Heart left ventricle (tissue), 16 donors: ENCODE measurements at regions not wholly inside any gene's neighbourhood (a gene's known extent, or its start where the extent isn't known, plus 50 kb on each side); places are given as distances from the start of the nearest gene placed in this dataset.

Experiments
- ATAC-seq, 4 donors: fragments of 200-7000 bp; cut with Tn5 transposase; one replicate each; pipeline ENCODE4 v1.9.1; 2020 to 2022; ENCODE audit warnings: moderate library complexity in 4 of 4, mild to moderate bottlenecking in 3 of 4, moderate number of reproducible peaks in 1 of 4
- DNase-seq, 5 donors: peaks; one replicate each; pipeline ENCODE4 v3.0.0-alpha.2; 2020
- H3K27ac ChIP-seq, 12 donors: fragments of 200-600 bp; sonication (generic) in 4 of 12; one replicate each; pipeline versions ENCODE4 v1.5.0 to v1.8.0; 2016 to 2022; ENCODE audit warnings: mild to moderate bottlenecking in 2 of 12
- H3K27me3 ChIP-seq, 9 donors: fragments of 200-600 bp; sonication (generic) in 2 of 9; one replicate each; pipeline versions ENCODE4 v1.5.1 to v1.8.0; 2016 to 2022; ENCODE audit warnings: mild to moderate bottlenecking in 3 of 9
- H3K36me3 ChIP-seq, 9 donors: fragments of 200-600 bp; sonication (generic) in 2 of 9; one replicate each; pipeline versions ENCODE4 v1.5.0 to v1.8.0; 2018 to 2022; ENCODE audit warnings: mild to moderate bottlenecking in 2 of 9
- H3K4me1 ChIP-seq, 12 donors: fragments of 200-600 bp; sonication (generic) in 4 of 12; one replicate each; pipeline versions ENCODE4 v1.5.0 to v1.8.0; 2016 to 2022; ENCODE audit warnings: mild to moderate bottlenecking in 3 of 12
- H3K4me3 ChIP-seq, 12 donors: fragments of 200-600 bp; sonication (generic) in 4 of 12; one replicate each; pipeline versions ENCODE4 v1.5.0 to v1.8.0; 2017 to 2022; ENCODE audit warnings: mild to moderate bottlenecking in 9 of 12, moderate library complexity in 4 of 12
- H3K9me3 ChIP-seq, 12 donors: fragments of 200-600 bp; sonication (generic) in 4 of 12; one replicate each; pipeline versions ENCODE4 v1.5.0 to v1.8.0; 2016 to 2022; ENCODE audit warnings: mild to moderate bottlenecking in 1 of 12
- CTCF ChIP-seq, 12 donors: fragments of 200-600 bp; sonication (generic) in 4 of 12; IDR thresholded peaks; one replicate each; pipeline versions ENCODE4 v1.5.0 to v1.8.0; 2018 to 2022; ENCODE audit warnings: antibody characterized with exemption in 12 of 12, mild to moderate bottlenecking in 5 of 12
- POLR2A ChIP-seq, 2 donors: fragments of 450-650 bp; IDR thresholded peaks; one replicate each; pipeline ENCODE4 v1.6.1; 2017; ENCODE audit warnings: antibody characterized with exemption in 2 of 2, mild to moderate bottlenecking in 2 of 2, moderate library complexity in 2 of 2
- WGBS, 4 donors: extraction: QIAGEN DNeasy Blood & Tissue Kit in 2 of 4; methylation state at CpG; one replicate each; pipeline versions ENCODE4 v1.1.5 to v1.1.7; 2013 to 2018; 5-methylcytosine and 5-hydroxymethylcytosine counted together
- intact Hi-C, 10 donors: fragments of 100-400 bp; cut with DNase I; formaldehyde crosslinking; loops; one replicate each; pipeline versions ENCODE4 v1.11.1 to v1.14.2; 2022
- donor health status: ischemic (EF 13 %, LVEDD 7.1; RV severe dilation, severe dysfunction).
- donor health status: healthy with polysubstance abuse.
- donor health status: DM: no; HTN: yes; CAD: no.
- donor health status: DM: no; HTN: no; CAD: no.
- donor health status: ischemic (EF 25% LVEDD 6.9; RV normal size, moderate dysfunction).
- donor health status: ischemic (EF 25% LVEDD 5.7; RV mildly dilated, moderate dysfunction).
- donor health status: healthy.
- donor health status: DM: yes; HTN: yes; CAD: no.
- donor health status: ischemic (EF 35%, LVEDD 5.7; RV mildly dilated, moderate dysfunction).
- donor health status: nonischemic (EF 11% LVEDD 7.7; RV severe dilation, severe dysfunction).
- donor health status: DM: yes; HTN: yes; CAD: no.
- donor health status: PGD.
- donor health status: ischemic (EF 29% LVEDD 5.4; RV normal size, mild dysfunction).
- donor health status: nonischemic (EF 23%, LVEDD 6.1; RV moderate dilation, normal function).

- ATAC-seq: no peak
- 48 to 62% (median 52%) methylated on average over 3 of the region's 3 CpGs for WGBS, 4 donors
Observed at GRCh38 chr2:180842461-180842860, 137.9 kb upstream of the UBE2E3 start.

DNA sequence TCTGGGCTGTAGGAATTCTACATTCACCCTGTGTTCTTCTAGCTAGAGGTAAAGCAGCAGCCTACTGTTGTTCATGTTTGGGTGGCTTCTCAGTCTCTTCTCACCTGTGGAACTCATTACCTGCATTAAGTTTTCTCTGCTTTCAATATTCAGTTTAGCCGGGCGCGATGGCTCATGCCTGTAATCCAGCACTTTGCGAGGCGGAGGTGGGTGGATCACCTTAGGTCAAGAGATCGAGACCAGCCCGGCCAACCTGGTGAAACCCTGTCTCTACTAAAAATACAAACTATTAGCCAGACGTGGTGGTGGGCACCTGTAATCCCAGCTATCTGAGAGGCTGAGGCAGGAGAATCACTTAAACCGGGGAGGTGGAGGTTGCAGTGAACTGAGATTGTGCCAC lies 139.8 kb upstream of the UBE2E3 start:
- no peaks in the 10 kb centered on the region for H3K36me3 ChIP-seq
- H3K4me3 ChIP-seq: no peak overlapping the region
- peaks cover 0 to 8% (median 0%) of the 10 kb centered on the region in 9 donors for H3K27me3 ChIP-seq
- no peak overlapping the region for H3K27ac ChIP-seq
- no peaks in the 10 kb centered on the region for H3K4me1 ChIP-seq
- no peaks in the 10 kb centered on the region for H3K9me3 ChIP-seq
- ATAC-seq: no peak
- TF ChIP-seq CTCF (IDR thresholded peaks at IDR 0.05): no peak
- TF ChIP-seq POLR2A (IDR thresholded peaks at IDR 0.05): no peak
- intact Hi-C loops: no loop called here
- DNase-seq: no peak
- WGBS, 4 donors: 93 to 95% (median 93%) methylated on average over 9 of the region's 9 CpGs

More at GRCh38 chr2:180842461-180842860, 137.9 kb upstream of the UBE2E3 start:
- Histone ChIP-seq H3K9me3 (no peaks in the 10 kb centered on the region), H3K27ac (no peak overlapping the region), H3K27me3 (peaks cover 0 to 8% (median 0%) of the 10 kb centered on the region in 9 donors), H3K36me3 (no peaks in the 10 kb centered on the region), H3K4me3 (no peak overlapping the region), H3K4me1 (no peaks in the 10 kb centered on the region)
- no peak for DNase-seq
- intact Hi-C loops: no loop called here
- TF ChIP-seq POLR2A (IDR thresholded peaks at IDR 0.05) (no peak), CTCF (IDR thresholded peaks at IDR 0.05) (no peak)

GRCh38 chr2:180829836-180830235 lies 150.6 kb upstream of the UBE2E3 start:
- no peaks in the 10 kb centered on the region for H3K36me3 ChIP-seq
- H3K4me3 ChIP-seq: no peak overlapping the region
- no peak for ATAC-seq
- no peaks in the 10 kb centered on the region for H3K27me3 ChIP-seq
- intact Hi-C loops: no loop called here
- TF ChIP-seq CTCF (IDR thresholded peaks at IDR 0.05): no peak
- no peak for TF ChIP-seq POLR2A (IDR thresholded peaks at IDR 0.05)
- no peaks in the 10 kb centered on the region for H3K4me1 ChIP-seq
- H3K27ac ChIP-seq: no peak overlapping the region
- no peak for DNase-seq
- no peaks in the 10 kb centered on the region for H3K9me3 ChIP-seq

DNA sequence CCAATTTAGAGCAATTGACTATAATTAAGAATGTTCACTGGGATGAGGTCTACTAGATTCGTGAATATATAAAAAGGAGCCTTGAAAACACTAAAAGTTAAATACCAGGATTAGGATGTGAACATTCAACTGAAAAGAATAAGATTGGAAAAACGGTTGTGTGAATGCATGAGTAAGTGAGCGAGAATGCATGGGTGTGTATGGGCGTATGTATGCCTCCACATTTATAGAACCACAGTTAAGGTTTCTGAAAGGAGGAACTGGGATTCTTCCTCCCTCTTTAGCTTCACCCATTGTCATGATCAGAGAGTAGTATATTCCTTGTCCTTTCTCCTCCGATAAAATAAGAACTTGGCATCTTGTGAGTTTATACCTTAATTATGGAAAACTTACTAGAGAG lies 151.1 kb upstream of the UBE2E3 start:
- H3K4me1 ChIP-seq: no peaks in the 10 kb centered on the region
- TF ChIP-seq CTCF (IDR thresholded peaks at IDR 0.05): no peak
- no peak for ATAC-seq
- H3K9me3 ChIP-seq: no peaks in the 10 kb centered on the region
- intact Hi-C loops: no loop called here
- no peak for DNase-seq
- no peaks in the 10 kb centered on the region for H3K27me3 ChIP-seq
- no peak overlapping the region for H3K4me3 ChIP-seq
- WGBS, 4 donors: 80 to 88% (median 83%) methylated on average over 5 of the region's 5 CpGs
- no peaks in the 10 kb centered on the region for H3K36me3 ChIP-seq
- no peak overlapping the region for H3K27ac ChIP-seq
